ENCODE measurements at regions not wholly inside any gene's neighbourhood (a gene's known extent, or its start where the extent isn't known, plus 50 kb on each side); places are given as distances from the start of the nearest gene placed in this dataset.
"Not testable (repeated sequence)": the region's sequence is repeated elsewhere in the genome, so short reads cannot be mapped to it uniquely, and the experiment has no call there.

DNA sequence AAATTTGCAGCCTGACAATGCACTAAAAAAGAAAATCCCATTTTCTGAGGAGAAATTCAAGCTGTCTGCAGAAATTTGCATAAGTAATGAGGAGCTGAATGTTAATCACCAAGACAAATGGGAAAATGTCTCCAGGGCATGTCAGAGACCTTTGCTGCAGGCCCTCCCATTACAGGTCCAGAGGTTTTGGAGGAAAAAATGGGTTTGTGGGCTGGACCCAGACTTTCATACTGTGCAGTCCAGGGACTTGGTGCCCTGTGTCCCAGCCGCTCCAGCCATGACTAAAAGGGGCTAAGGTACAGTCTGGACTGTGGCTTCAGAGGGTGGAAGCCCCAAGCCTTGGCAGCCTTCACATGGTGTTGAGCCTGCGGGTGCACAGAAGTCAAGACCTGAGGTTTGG, 209.8 kb upstream of the PRICKLE2 start:
- not testable (repeated sequence) for DNase-seq

DNA sequence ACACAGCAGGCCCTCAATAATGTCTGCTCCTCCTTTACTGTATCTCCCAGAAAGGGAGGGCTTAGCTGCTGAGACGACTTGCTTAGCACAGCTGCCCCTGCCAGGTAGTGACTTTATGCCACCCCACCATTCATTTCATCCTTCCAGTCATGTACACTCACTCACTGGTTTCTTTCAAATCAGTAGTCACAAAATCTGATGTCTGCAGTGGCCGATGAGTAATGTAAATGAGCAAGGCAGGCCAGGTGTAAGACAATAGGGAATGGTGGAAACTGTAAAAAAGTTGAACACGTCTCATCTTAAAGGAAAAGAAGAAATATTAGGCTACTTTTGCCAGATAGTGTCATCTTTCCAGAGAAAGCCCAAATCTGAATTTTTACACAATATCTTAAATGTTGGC, 207.6 kb upstream of the PRICKLE2 start:
- no peak for DNase-seq

DNA sequence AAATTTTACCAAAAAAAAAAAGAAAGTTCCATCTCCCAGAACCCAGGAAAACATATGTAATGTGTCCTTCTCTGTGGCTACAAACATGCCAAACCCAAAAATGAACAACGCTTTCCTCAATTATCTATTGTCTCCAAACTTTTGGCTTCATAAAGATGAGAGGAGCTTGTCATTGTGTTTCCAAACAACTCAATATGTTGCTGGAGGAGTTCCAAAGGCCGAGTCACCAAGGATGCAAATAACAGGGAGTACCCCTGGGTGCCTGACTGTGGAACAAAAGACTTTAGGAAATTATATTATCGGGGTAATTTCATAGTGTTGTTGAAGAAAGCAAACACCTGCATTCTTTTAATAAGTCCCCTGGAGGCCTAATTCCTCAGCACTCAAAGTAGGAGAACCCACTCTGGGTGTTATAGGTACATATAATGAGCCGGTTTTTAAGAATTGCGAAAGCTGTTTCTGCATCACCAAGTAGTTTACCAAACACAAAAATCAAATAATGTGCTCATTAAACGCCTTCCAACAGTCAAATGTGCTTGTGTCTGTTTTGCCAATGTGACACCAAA, 206.3 kb upstream of the PRICKLE2 start:
- DNase-seq, result no peak

DNA sequence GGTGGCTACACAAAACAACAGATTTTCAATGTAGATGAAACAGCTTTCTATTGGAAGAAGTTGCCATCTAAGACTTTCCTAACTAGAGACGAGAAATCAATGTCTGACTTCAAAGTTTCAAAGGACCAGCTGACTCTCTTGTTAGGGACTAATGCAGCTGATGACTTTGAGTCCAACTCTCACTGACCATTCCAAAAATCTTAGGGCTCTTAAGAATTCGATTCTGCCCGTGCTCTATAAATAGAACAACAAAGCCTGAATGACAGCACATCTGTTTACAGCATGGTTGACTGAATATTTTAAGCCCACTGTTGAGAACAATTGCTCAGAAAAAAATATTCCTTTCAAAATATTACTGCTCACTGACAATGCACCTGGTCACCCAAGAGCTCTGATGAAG, 202.4 kb upstream of the PRICKLE2 start:
- DNase-seq, result no peak

DNA sequence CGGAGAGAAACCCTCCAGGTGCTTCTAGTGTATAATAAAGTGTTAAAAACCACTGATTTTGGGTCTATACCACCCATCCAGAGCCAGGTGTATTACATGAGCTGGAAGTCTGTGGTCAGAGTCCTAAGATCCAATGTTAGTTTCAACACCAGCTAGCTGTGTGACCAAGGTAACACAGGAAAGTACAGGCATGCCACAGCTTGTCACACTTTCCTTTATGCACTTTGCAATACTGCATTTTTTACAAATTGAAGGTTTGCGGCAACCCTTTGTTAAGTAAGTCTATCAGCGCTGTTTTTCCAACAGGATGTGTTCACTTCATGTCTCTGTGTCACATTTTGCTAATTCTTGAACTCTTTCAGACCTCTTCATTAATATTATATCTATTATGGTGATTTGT, 201.3 kb upstream of the PRICKLE2 start:
- no peak for DNase-seq

DNA sequence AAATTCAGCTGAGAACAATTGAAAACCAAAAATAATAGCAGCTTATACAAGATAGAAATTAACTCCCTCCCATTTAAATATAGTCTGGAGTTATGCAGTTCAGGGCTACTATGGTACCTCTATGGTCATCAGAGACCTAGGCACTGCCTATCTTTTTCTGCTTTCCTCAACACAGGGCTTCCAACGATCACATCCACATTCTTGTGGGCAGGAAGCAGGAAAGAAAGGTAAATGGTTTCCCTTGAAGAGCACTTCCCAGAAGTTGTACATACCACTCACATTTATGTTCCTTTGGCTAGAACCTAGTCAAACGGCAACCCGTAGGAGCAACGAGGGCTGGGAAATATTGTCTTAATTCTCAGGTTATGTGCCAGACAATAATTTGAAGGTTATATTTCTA, 197.7 kb upstream of the PRICKLE2 start:
- DNase-seq, result no peak

DNA sequence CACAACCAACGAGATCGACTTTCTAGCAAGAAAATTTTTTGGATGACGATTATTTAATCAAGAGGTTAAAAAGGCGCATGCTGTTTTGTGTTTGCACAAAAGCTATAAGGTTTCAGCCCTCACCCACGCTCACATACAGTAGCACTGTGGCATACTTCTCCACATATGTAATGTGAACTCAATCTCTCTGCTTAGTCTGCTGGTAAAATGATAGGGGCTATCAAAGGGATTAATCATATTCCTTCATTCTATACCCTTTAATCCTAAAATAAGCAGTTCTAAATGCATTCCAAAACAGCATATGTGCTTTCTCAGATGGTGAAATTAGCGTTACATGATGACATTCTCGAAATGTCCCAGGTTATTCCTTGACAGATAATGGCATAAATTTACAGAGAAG, 196.9 kb upstream of the PRICKLE2 start:
- no peak for DNase-seq

DNA sequence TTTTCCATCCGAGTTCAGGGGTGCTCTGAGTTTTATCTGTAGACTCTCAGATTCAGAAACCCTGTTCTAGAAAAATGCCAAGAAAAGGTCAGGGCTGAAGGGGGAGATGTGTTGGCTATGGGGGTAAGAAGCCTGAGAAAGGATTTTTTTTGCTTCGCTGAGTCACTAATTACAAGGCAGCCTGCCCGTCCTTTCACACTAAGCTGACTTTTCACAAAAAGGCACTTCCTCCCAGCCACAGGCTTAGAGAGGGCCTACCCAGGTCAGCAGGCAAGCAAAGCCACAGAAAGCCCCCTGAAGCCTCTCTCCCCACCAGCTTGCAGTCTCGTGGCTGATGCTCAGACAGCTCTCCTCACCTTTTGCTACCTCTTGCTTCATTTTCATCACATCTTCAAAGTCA, 192.6 kb upstream of the PRICKLE2 start:
- no peak for DNase-seq

DNA sequence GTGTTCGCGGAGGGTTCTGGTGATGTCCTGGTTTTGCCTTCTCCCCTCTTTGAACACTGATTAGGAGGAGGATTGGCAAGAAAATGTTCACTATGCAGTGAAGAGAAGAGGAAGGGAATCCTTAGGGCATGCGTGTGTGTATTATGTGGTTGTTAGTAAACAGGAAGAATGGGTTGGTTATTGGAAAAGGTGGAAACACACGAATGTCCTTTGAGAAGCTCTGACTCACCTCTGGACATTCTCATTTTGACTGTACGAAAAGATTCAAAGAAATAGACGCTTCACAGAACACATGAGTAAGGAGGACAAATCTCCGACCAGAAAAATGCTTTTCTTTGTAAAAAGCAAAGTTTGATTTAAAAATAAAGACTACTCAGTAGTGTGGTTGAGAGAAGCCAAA, 188.8 kb upstream of the PRICKLE2 start:
- DNase-seq, result no peak

DNA sequence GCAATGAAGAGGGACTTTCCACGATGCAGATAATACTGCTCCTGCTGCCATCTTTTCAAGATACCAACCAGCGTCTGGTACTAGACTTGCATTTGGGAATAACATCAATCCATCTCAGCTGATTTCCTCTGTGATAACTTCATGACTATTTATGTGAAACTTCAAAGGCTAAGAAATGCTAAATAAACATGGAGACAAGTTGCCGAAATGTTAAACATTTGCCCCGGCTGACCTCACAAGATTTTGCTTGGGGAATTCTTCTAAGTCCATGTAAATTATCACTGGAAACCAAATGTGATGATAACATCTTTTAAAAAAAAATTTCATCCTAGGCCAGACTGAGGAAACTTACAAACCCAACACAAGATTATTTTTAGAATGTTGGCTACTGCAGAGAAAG, 185.8 kb upstream of the PRICKLE2 start:
- no peak for DNase-seq

DNA sequence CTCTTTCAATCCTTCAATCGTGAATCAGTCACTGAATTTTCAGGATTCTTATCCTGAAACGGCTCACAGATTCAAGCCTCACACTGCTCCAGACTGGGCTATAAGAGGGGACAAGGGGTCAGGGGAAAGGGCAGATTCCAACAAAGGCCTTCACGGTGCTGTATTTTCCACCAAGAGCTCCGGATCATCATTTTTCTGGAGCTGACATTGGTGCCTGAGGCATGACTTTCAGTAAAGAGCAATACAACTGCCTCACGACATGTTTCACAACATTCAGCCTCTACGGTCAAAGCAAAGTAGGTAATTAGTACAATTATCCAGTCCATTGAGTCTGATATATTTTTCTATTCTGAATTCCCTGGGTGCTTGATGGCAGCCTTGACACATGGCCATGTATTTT, 185.0 kb upstream of the PRICKLE2 start:
- DNase-seq, result no peak

DNA sequence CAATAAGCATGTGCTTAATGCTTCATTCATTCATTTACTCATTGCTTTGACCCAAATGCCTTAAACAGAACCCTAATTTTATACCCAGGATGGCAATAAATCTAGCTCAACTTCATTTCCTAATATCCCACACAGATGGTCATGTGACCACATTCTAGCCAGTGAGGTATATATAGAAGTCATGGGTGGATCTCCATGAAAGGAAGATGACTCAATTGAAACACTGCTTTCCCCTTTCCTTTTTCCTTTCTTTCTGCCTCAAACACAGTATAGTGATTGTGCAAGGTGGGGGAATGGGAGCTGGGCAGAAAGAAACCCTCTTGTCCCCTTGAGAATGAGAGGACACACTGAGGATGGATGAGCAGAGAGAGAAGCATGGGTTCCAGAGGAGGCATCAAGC, 183.5 kb upstream of the PRICKLE2 start:
- DNase-seq, result no peak

DNA sequence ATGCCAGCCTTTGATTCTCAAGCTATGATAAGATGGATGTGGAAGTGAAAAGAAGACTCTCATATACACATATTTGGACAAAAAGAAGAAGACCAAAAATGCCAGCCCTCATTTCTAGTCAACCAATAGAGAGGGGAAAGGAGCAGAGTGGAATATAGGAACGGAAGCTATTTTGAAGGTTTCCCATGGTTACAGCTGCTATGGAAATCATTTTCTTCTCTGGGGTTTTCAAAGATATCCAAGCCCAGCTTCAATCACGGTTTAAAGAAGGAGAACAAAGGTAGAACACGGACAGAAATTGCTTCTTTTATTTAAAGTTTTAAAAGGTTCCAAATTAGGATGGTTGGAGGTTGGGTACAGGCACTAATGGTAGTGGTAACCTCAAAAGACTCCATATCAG, 181.0 kb upstream of the PRICKLE2 start:
- no peak for DNase-seq

DNA sequence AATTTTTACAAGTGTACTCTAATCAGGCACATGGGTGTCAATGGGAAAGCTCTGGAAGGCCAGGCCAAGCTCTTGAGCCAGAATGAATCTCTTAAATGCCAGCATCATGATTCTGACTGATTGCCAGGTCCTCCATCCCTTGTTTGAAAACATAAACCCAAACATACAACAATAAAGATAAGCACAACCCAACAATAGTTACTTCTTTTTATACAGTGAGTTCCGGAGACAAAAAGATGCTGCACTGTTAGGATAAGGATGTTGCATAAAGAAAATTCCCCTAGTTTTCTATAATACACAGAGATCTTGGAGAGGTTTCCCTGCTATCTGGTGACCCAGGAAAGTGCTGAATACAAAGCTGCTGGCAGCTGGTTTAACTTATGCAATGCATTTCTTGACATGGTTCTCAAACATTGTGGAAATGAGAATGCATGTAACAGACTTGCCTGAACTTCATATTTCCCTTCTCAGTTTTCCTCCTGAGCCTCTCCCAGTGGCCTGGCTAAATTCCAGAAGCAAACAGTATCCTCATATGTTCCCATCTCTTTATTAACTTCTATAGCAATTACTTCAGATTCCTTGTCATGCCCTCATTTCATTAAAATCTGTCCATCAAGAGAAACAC, 180.1 kb upstream of the PRICKLE2 start:
- no peak for DNase-seq

DNA sequence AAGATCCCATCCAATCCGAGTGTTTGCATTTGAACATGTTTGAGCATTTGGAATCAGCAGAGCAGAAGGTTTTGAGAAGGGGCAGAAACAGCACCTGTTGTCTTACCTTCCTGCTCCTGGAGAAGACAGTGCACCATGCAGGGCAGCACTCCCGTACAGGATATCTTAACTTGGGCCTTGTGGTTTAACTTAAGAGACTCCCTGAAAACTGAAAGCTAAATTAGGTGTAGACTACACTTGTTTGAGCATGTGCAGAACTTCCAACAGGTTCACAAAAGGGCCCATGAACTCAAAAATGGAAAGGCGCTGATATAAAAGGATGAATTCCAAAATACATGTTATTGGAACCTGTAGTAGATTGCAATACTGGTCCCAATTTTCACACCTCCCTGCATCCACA, 175.4 kb upstream of the PRICKLE2 start:
- DNase-seq, result no peak

DNA sequence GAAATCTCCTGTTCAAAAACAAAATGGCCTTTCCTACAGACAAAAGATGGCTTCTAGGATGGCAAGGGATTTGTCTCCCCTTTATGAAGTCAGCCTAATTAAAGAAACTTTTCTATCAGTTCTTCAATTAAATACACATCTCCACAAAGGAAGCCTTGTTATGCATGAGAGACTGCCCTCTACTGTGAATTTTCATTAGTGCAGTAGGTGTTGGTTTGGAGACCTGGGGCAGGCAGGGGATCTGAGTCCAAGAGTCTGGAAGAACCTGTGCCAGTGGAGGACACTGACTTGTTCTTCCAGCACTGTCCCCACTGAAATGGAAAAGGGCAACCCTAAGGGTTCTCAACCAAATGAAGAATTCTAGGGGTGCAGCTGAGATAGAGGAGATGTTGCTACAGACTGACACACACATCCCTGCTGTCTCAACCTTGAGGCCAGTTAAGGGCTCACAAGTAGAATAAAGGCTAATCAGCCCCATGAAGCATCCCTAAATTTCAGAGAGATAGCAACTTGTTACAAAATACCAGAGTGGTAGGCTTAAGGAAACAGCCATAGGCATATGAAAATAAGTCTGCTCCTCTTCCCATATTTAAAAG, 174.0 kb upstream of the PRICKLE2 start:
- peak; percentile 0 to 3 for DNase-seq

DNA sequence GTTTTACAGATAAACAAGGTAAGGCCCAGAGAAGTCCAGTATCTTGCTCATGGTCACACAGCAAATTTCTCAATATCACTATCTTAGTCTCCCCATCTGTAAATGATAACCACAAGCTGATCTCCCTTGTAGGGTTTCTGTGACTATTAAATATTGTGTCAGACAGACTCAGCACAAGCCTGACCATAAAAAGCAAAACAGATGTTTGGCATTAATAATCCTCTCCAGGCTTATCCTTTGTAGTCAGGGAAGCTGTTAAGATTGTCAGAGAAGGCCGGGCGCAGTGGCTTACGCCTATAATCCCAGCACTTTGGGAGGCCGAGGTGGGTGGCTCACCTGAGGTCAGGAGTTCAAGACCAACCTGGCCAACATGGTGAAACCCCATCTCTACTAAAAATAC, 173.2 kb upstream of the PRICKLE2 start:
- no peak for DNase-seq

DNA sequence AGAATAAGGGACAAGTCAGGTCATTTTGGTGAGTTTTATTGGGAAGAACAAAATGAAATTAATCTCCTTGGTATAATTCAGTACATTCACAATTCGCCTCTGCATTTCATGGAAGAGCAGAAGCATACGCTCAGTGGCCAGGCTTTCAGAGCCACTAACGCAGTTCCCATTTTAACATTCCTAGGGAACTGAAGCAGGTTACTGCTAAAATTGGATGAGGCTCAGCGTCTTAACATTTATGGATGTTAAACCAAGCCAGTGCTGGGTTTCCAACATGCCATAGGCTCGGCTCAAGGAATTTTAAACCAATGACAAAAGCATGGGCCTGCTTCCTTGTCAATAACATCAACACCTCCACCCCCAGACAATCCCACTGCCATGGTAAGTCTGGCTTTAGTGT, 172.7 kb upstream of the PRICKLE2 start:
- DNase-seq, result no peak

DNA sequence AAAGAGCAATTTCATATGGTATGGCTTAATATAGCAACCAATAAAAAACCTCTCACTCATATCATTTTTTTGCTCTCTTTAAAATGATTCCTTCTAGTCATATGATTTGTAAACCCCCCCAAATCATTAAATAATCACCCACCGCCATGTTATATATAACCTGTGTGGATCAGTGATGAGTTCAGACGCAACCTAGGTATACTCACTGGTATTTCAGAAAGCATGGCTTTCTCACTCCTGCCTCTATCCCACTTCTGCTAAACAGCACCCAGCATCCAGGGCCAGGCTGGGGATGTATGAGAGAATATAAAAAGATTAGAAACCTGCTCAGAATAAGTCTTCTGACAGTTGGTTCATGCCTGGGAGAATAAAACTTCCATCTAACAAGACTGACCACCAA, 172.3 kb upstream of the PRICKLE2 start:
- no peak for DNase-seq

DNA sequence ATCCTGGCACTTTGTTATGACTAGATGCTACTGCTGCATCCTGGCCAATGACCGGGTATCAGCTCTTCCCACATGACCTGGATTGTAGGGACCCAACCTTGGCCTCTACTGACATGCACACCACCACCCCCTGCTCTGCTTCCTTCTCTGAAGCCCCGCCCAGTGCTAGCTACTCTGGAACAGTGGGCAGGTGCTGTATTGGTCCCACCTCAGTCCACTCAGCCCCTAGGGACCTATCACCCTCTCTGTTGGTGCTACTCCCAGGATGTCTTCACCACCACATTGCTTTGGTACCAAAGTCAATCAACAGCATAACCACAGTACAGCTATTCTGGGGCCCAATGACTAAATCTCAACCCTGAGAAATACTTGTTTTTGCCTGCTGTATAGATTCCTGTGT, 170.2 kb upstream of the PRICKLE2 start:
- no peak for DNase-seq

DNA sequence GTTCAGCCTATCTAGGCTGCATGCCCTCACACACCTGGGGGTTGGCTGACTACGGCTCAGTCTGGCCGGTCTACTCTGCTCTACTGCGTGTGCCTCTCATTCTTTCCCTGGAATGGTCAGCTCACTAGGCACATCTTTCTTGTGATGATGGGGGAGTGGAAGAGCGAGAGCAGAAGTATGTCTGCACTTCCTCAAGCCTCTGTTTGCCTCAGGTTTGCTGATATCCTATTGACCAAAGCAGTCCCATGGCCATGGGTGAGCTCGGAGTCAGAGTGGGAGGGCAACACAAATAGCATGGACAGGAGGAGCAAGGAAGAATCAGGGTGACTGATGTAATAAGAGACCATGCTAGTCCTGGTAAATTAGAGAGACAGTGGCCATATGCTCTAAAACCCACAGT, 167.9 kb upstream of the PRICKLE2 start:
- no peak for DNase-seq

DNA sequence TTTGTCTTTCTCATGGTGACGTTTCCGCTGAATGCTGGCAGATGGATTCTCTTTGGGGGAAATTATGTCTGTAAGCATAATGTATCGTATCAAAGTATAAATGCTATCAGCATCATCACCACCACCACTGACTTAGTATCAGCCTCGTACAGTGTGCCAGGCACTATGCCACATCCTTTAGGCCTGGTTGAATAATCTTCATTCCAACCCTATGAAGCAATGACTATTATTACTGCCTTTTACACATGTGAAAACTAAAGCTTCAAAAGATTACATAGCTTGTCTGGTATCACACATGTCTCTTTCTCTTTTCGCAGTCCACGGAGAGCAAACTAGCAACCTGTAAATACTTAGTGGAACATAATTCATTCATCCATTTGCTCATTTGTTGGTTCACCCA, 166.7 kb upstream of the PRICKLE2 start:
- DNase-seq, result no peak

DNA sequence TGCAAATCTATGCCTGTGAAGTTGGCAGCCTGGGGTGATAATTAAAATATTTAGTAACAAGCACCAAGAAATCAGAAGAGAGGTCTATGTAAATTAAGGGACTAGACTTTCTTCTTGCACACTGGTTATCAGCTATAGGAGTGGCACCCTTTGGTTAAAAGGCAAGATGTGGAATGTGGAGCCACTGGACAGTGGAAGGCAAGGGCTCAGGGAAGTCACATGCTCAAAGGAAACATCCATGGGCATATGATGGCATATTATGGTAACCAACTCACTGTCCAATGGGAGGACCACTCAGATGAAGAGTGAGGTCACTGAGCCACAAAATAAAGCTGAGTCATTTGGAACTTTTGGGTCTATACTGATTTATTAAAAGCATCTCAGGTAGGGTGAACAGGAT, 165.6 kb upstream of the PRICKLE2 start:
- no peak for DNase-seq

DNA sequence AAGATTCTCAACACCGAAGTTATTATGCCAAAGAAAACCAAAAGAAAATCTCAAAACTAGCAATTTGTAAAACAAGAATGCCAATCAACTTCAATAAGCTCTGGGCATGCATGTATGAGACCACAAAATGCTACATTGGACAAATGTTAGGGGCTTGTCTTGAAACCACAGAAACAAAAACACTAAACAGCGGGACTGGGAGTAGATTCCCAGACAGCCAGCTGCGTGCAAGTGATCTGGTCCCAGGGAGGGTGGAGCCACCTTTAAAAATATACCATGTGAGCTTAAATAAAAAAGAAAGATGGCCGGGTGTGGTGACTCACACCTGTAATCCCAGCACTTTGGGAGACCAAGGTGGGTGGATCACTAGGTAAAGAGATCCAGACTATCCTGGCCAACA, 163.6 kb upstream of the PRICKLE2 start:
- no peak for DNase-seq

DNA sequence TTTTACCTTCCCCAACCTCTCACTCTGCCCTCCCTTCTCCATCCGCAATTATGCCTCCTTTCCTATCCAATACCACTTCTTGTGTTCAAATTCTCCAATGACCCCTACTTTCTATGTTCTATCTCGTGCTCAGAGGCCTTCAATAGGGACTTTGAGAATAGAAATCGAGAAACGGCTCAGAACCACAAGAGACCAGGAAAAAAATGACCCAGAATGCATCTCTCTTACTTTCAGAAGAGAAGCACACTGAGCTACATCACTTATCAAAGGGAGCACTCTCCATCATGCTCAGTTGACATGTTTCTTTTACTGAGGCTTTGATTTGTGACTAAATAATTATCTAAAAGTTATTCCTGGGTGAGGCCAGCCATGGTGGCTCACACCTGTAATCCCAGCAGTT, 162.4 kb upstream of the PRICKLE2 start:
- DNase-seq, result no peak
